ENCODE measurements at regions not wholly inside any gene's neighbourhood (a gene's known extent, or its start where the extent isn't known, plus 50 kb on each side); places are given as distances from the start of the nearest gene placed in this dataset.
"Not testable (repeated sequence)": the region's sequence is repeated elsewhere in the genome, so short reads cannot be mapped to it uniquely, and the experiment has no call there.

GRCh38 chr15:24385258-24385657, 290.3 kb upstream of the NPAP1 start:
- TF ChIP-seq MAX (IDR thresholded peaks at IDR 0.05); HEYL (CRISPR knock-in tag; IDR thresholded peaks at IDR 0.05): not testable (repeated sequence)
